ENCODE measurements at regions not wholly inside any gene's neighbourhood (a gene's known extent, or its start where the extent isn't known, plus 50 kb on each side); places are given as distances from the start of the nearest gene placed in this dataset.
A peak's percentile ranks its signal among the peaks of the same experiment; 100 is the strongest.
"Not testable (repeated sequence)": the region's sequence is repeated elsewhere in the genome, so short reads cannot be mapped to it uniquely, and the experiment has no call there.

DNA sequence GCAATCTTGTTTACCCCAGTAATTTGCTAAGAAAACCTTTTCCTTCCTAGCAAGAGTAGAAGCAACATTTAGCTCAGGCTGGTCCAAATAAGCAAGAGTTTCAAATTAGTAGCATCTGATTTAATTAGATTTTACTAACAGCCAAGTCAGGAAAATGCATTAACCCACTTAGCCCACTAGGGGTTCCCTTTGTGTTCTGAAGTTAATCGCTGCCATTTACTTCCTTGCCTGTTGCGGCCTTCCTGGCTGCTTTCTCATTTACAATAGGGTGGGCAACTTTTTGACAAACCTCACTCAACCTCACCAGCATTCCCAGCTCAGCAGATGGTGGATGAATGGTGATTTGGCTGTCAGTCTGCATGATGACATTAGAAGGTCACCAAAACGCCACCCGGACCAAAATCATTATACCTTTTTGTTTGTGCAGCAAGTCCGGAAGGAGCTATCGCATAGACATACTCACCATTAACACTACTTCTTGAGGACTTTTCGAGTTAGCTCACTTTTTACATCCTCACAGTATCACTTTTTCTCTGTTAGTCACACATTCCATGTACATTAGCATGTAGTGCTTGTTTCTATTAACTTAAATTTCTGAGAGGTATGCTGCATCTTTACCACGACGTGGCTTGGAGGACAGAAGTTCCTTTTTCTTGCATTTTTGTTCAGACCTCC, 101.5 kb upstream of the SETBP1 start:
- no peak overlapping the region for H3K27ac ChIP-seq (ENCODE audit: low read depth, low read length)
- no peaks in the 10 kb centered on the region for H3K36me3 ChIP-seq (ENCODE audit: control insufficient read depth, insufficient read depth, low read length)
- Mint-ChIP-seq H3K4me1 (peaks cover 2% of the 10 kb centered on the region), H3K4me3 (no peak overlapping the region), H3K36me3 (ENCODE audit: low read depth) (no peaks in the 10 kb centered on the region), H3K27ac (no peak overlapping the region), H3K27me3 (ENCODE audit: insufficient read depth) (peaks cover 4% of the 10 kb centered on the region), H3K9me3 (peaks cover 5% of the 10 kb centered on the region)
- H3K4me3 ChIP-seq (ENCODE audit: low read length), result no peak overlapping the region
- H3K27me3 ChIP-seq (ENCODE audit: control insufficient read depth, insufficient read depth, low read length, poor library complexity, severe bottlenecking), result no peaks in the 10 kb centered on the region
- peak; percentile 65 for DNase-seq
- H3K4me1 ChIP-seq (ENCODE audit: control insufficient read depth, insufficient read depth, low read length), result no peaks in the 10 kb centered on the region
- no peaks in the 10 kb centered on the region for H3K9me3 ChIP-seq (ENCODE audit: control insufficient read depth, low read length)
- 78 to 94% methylated on average over 5 to 9 of the region's 9 CpGs for WGBS, 2 experiments (ENCODE audit: insufficient coverage in 1 of 2, insufficient read length in 1 of 2)
- no peak overlapping the region for H3K9ac ChIP-seq (ENCODE audit: extremely low read depth, low read length, poor library complexity, severe bottlenecking)
- TF ChIP-seq, protein P1, sequence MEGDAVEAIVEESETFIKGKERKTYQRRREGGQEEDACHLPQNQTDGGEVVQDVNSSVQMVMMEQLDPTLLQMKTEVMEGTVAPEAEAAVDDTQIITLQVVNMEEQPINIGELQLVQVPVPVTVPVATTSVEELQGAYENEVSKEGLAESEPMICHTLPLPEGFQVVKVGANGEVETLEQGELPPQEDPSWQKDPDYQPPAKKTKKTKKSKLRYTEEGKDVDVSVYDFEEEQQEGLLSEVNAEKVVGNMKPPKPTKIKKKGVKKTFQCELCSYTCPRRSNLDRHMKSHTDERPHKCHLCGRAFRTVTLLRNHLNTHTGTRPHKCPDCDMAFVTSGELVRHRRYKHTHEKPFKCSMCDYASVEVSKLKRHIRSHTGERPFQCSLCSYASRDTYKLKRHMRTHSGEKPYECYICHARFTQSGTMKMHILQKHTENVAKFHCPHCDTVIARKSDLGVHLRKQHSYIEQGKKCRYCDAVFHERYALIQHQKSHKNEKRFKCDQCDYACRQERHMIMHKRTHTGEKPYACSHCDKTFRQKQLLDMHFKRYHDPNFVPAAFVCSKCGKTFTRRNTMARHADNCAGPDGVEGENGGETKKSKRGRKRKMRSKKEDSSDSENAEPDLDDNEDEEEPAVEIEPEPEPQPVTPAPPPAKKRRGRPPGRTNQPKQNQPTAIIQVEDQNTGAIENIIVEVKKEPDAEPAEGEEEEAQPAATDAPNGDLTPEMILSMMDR (conservative IDR thresholded peaks at IDR 0.05), result peak; percentile 82

DNA sequence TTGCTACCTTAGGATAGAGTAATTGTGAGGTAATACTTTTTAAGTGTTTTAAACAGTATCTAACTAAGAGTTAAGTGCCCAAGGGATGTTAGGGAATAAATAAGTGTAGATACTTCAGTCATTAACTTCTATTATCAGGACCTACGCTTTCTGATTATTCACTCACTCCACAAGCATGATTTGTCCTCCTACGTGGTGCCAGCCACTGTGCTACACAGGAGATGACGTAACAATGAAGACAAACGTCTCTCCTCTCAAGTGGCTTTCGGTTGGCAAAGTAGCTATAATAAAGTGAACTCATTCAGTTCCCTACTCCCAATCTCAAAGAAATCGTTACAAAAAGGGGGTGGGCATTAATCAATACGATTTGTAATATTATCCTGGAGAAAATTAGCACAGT, 100.9 kb upstream of the SETBP1 start:
- Histone ChIP-seq H3K9me3 (ENCODE audit: control insufficient read depth, low read length) (no peaks in the 10 kb centered on the region), H3K9ac (ENCODE audit: extremely low read depth, low read length, poor library complexity, severe bottlenecking) (no peak overlapping the region), H3K36me3 (ENCODE audit: control insufficient read depth, insufficient read depth, low read length) (no peaks in the 10 kb centered on the region), H3K4me3 (ENCODE audit: low read length) (no peak overlapping the region), H3K27ac (ENCODE audit: low read depth, low read length) (no peak overlapping the region), H3K4me1 (ENCODE audit: control insufficient read depth, insufficient read depth, low read length) (no peaks in the 10 kb centered on the region), H3K27me3 (ENCODE audit: control insufficient read depth, insufficient read depth, low read length, poor library complexity, severe bottlenecking) (no peaks in the 10 kb centered on the region)
- Mint-ChIP-seq H3K4me1 (peaks cover 2% of the 10 kb centered on the region), H3K36me3 (ENCODE audit: low read depth) (no peaks in the 10 kb centered on the region), H3K27me3 (ENCODE audit: insufficient read depth) (peaks cover 2% of the 10 kb centered on the region), H3K27ac (no peak overlapping the region), H3K4me3 (no peak overlapping the region), H3K9me3 (peaks cover 5% of the 10 kb centered on the region)
- TF ChIP-seq, protein P1 (conservative IDR thresholded peaks at IDR 0.05), result no peak
- no peak for DNase-seq
- 94 to 95% methylated on average over 5 to 6 of the region's 7 CpGs for WGBS, 2 experiments (ENCODE audit: insufficient coverage in 1 of 2, insufficient read length in 1 of 2)

DNA sequence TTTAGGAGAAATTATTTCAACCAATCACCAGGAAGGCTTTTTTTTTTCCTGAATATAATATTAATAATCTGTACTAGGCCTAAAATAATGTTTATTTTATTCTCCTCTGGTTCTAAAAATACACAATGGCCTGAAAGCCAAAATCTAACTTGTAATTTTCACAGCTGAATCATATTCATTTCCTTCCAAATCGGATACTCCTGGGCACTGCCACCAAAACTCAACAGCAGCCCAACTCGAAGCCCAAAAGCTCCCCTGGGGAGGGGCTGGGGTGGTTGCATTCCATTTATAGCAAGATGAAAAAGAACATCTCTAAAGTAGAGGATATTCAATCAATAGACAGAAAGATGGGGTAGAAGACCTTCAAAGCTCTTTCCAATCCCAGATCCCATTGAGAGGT, 100.5 kb upstream of the SETBP1 start:
- Mint-ChIP-seq H3K4me1 (peaks cover 2% of the 10 kb centered on the region), H3K27ac (no peak overlapping the region)
- 88% methylated on average over 2 of the region's 2 CpGs; no CpG with 5 or more reads in 1 of the 2 experiments for WGBS, 2 experiments (ENCODE audit: insufficient coverage in 1 of 2, insufficient read length in 1 of 2)

DNA sequence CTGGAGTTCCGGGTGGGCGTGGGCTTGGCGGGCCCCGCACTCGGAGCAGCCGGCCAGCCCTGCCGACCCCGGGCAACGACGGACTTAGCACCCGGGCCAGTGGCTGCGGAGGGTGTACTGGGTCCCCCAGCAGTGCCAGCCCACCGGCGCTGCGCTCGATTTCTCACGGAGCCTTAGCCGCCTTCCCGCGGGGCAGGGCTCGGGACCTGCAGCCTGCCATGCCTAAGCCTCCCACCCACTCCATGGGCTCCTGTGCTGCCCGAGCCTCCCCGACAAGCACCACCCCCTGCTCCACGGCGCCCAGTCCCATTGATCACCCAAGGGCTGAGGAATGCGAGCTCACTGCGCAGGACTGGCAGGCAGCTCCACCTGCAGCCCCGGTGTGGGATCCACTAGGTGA, 99.9 kb upstream of the SETBP1 start:
- not testable (repeated sequence) for H3K4me3 Mint-ChIP-seq; H3K4me1 ChIP-seq (ENCODE audit: control insufficient read depth, insufficient read depth, low read length); H3K27ac ChIP-seq (ENCODE audit: low read depth, low read length); H3K9me3 Mint-ChIP-seq; H3K4me1 Mint-ChIP-seq; H3K4me3 ChIP-seq (ENCODE audit: low read length); H3K27me3 Mint-ChIP-seq (ENCODE audit: insufficient read depth); H3K36me3 ChIP-seq (ENCODE audit: control insufficient read depth, insufficient read depth, low read length); DNase-seq; H3K36me3 Mint-ChIP-seq (ENCODE audit: low read depth); H3K27me3 ChIP-seq (ENCODE audit: control insufficient read depth, insufficient read depth, low read length, poor library complexity, severe bottlenecking); H3K9ac ChIP-seq (ENCODE audit: extremely low read depth, low read length, poor library complexity, severe bottlenecking); H3K9me3 ChIP-seq (ENCODE audit: control insufficient read depth, low read length); H3K27ac Mint-ChIP-seq
- WGBS, 2 experiments (ENCODE audit: insufficient coverage in 1 of 2, insufficient read length in 1 of 2), result 96% methylated on average over 28 of the region's 28 CpGs; no CpG with 5 or more reads in 1 of the 2 experiments

More for the DNA sequence above, 100.5 kb upstream of the SETBP1 start:
- H3K27me3 ChIP-seq (ENCODE audit: control insufficient read depth, insufficient read depth, low read length, poor library complexity, severe bottlenecking), result no peaks in the 10 kb centered on the region
- no peak for DNase-seq
- no peaks in the 10 kb centered on the region for H3K9me3 ChIP-seq (ENCODE audit: control insufficient read depth, low read length)
- H3K4me3 ChIP-seq (ENCODE audit: low read length), result no peak overlapping the region
- H3K9me3 Mint-ChIP-seq, result peaks cover 5% of the 10 kb centered on the region
- no peak overlapping the region for H3K4me3 Mint-ChIP-seq
- no peaks in the 10 kb centered on the region for H3K4me1 ChIP-seq (ENCODE audit: control insufficient read depth, insufficient read depth, low read length)
- TF ChIP-seq, protein P1 (conservative IDR thresholded peaks at IDR 0.05), result no peak
- H3K9ac ChIP-seq (ENCODE audit: extremely low read depth, low read length, poor library complexity, severe bottlenecking), result no peak overlapping the region
- H3K27ac ChIP-seq (ENCODE audit: low read depth, low read length), result no peak overlapping the region
- no peaks in the 10 kb centered on the region for H3K36me3 ChIP-seq (ENCODE audit: control insufficient read depth, insufficient read depth, low read length)
- H3K36me3 Mint-ChIP-seq (ENCODE audit: low read depth), result no peaks in the 10 kb centered on the region
- peaks cover 2% of the 10 kb centered on the region for H3K27me3 Mint-ChIP-seq (ENCODE audit: insufficient read depth)

All from endodermal cell (in vitro differentiated cells).